ENCODE measurements at regions not wholly inside any gene's neighbourhood (a gene's known extent, or its start where the extent isn't known, plus 50 kb on each side); places are given as distances from the start of the nearest gene placed in this dataset.

- Histone ChIP-seq H3K79me2 (ENCODE audit: control insufficient read depth, insufficient read depth, low read length) (no peaks in the 10 kb centered on the region), H3K36me3 (ENCODE audit: control insufficient read depth, insufficient read depth, low read length) (no peaks in the 10 kb centered on the region), H3K27me3 (ENCODE audit: control insufficient read depth, insufficient read depth, low read length) (no peaks in the 10 kb centered on the region), H3K9me3 (ENCODE audit: control insufficient read depth, insufficient read depth, low read depth, low read length) (no peaks in the 10 kb centered on the region), H2AFZ (ENCODE audit: low read length) (no peak overlapping the region), H3K4me1 (ENCODE audit: control insufficient read depth, extremely low read depth, insufficient read depth, low read length) (no peaks in the 10 kb centered on the region), H3K27ac (ENCODE audit: insufficient read depth, low read length) (no peak overlapping the region), H3K4me3 (replicated peaks in 1 of 4; ENCODE audit: control extremely low read depth in 1 of 4, insufficient read depth in 1 of 4, low read depth in 3 of 4, low read length in 4 of 4) (no peak overlapping the region), H3K9ac (ENCODE audit: insufficient read depth, low read length) (no peak overlapping the region), H3K4me2 (ENCODE audit: extremely low read depth, insufficient read depth, low read length) (no peak overlapping the region), H4K20me1 (ENCODE audit: control insufficient read depth, extremely low read depth, insufficient read depth, low read length) (no peaks in the 10 kb centered on the region)
- no peak for DNase-seq (ENCODE audit: low read depth in 2 of 2)
- TF ChIP-seq CTCF (conservative IDR thresholded peaks at IDR 0.05 in 1 of 2, IDR thresholded peaks at IDR 0.05 in 1 of 2; ENCODE audit: low read depth in 1 of 2, low read length in 2 of 2) (no peak), EZH2 (IDR thresholded peaks at IDR 0.05; ENCODE audit: low read length, missing control alignments) (no peak)
Measured at GRCh38 chr16:16884451-16884850, 505.5 kb downstream of the NPIPA7 start.

GRCh38 chr16:16887193-16887592 lies 508.3 kb downstream of the NPIPA7 start:
- H3K36me3 ChIP-seq (ENCODE audit: control insufficient read depth, insufficient read depth, low read length): no peaks in the 10 kb centered on the region
- H3K4me2 ChIP-seq (ENCODE audit: extremely low read depth, insufficient read depth, low read length): no peak overlapping the region
- H4K20me1 ChIP-seq (ENCODE audit: control insufficient read depth, extremely low read depth, insufficient read depth, low read length): no peaks in the 10 kb centered on the region
- TF ChIP-seq EZH2 (IDR thresholded peaks at IDR 0.05; ENCODE audit: low read length, missing control alignments) (no peak), CTCF (conservative IDR thresholded peaks at IDR 0.05 in 1 of 2, IDR thresholded peaks at IDR 0.05 in 1 of 2; ENCODE audit: low read depth in 1 of 2, low read length in 2 of 2) (no peak)
- no peaks in the 10 kb centered on the region for H3K79me2 ChIP-seq (ENCODE audit: control insufficient read depth, insufficient read depth, low read length)
- H3K27me3 ChIP-seq (ENCODE audit: control insufficient read depth, insufficient read depth, low read length): no peaks in the 10 kb centered on the region
- no peak overlapping the region for H3K4me3 ChIP-seq (replicated peaks in 1 of 4; ENCODE audit: control extremely low read depth in 1 of 4, insufficient read depth in 1 of 4, low read depth in 3 of 4, low read length in 4 of 4)
- no peaks in the 10 kb centered on the region for H3K9me3 ChIP-seq (ENCODE audit: control insufficient read depth, insufficient read depth, low read depth, low read length)
- H3K9ac ChIP-seq (ENCODE audit: insufficient read depth, low read length): no peak overlapping the region
- DNase-seq (ENCODE audit: low read depth in 2 of 2): no peak
- no peak overlapping the region for H3K27ac ChIP-seq (ENCODE audit: insufficient read depth, low read length)
- no peaks in the 10 kb centered on the region for H3K4me1 ChIP-seq (ENCODE audit: control insufficient read depth, extremely low read depth, insufficient read depth, low read length)
- H2AFZ ChIP-seq (ENCODE audit: low read length): no peak overlapping the region

GRCh38 chr16:16890964-16891363 lies 512.0 kb downstream of the NPIPA7 start:
- H3K4me1 ChIP-seq (ENCODE audit: control insufficient read depth, extremely low read depth, insufficient read depth, low read length): no peaks in the 10 kb centered on the region
- H3K9ac ChIP-seq (ENCODE audit: insufficient read depth, low read length): no peak overlapping the region
- H3K27ac ChIP-seq (ENCODE audit: insufficient read depth, low read length): no peak overlapping the region
- H3K4me3 ChIP-seq (replicated peaks in 1 of 4; ENCODE audit: control extremely low read depth in 1 of 4, insufficient read depth in 1 of 4, low read depth in 3 of 4, low read length in 4 of 4): no peak overlapping the region
- H3K79me2 ChIP-seq (ENCODE audit: control insufficient read depth, insufficient read depth, low read length): no peaks in the 10 kb centered on the region
- no peaks in the 10 kb centered on the region for H3K36me3 ChIP-seq (ENCODE audit: control insufficient read depth, insufficient read depth, low read length)
- H3K9me3 ChIP-seq (ENCODE audit: control insufficient read depth, insufficient read depth, low read depth, low read length): no peaks in the 10 kb centered on the region
- no peak for TF ChIP-seq EZH2 (IDR thresholded peaks at IDR 0.05; ENCODE audit: low read length, missing control alignments)
- no peak for TF ChIP-seq CTCF (conservative IDR thresholded peaks at IDR 0.05 in 1 of 2, IDR thresholded peaks at IDR 0.05 in 1 of 2; ENCODE audit: low read depth in 1 of 2, low read length in 2 of 2)
- no peaks in the 10 kb centered on the region for H4K20me1 ChIP-seq (ENCODE audit: control insufficient read depth, extremely low read depth, insufficient read depth, low read length)
- no peaks in the 10 kb centered on the region for H3K27me3 ChIP-seq (ENCODE audit: control insufficient read depth, insufficient read depth, low read length)
- H2AFZ ChIP-seq (ENCODE audit: low read length): no peak overlapping the region
- DNase-seq (ENCODE audit: low read depth in 2 of 2): no peak
- H3K4me2 ChIP-seq (ENCODE audit: extremely low read depth, insufficient read depth, low read length): no peak overlapping the region
